ENCODE measurements at regions not wholly inside any gene's neighbourhood (a gene's known extent, or its start where the extent isn't known, plus 50 kb on each side); places are given as distances from the start of the nearest gene placed in this dataset.

DNA sequence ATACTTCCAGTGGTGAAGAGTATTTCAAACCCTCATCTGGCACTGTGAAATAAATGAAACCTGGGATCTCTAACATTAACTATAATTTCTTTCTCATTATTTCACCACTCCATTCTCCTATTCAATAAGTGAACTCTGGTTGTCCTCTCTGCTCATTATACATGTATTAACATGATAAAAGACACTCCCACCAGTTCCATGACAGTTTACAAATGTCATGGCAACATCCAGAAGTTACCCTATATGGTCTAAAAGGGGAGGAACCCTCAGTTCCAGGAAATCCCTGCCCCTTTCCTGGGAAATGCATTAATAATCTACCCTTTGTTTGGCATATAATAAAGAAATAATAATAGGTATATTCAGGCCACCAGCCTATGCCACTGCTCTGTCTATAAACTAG is 62.7 kb upstream of the BRINP3 start:
- intact Hi-C loops (cut with micrococcal nuclease): no loop called here

DNA sequence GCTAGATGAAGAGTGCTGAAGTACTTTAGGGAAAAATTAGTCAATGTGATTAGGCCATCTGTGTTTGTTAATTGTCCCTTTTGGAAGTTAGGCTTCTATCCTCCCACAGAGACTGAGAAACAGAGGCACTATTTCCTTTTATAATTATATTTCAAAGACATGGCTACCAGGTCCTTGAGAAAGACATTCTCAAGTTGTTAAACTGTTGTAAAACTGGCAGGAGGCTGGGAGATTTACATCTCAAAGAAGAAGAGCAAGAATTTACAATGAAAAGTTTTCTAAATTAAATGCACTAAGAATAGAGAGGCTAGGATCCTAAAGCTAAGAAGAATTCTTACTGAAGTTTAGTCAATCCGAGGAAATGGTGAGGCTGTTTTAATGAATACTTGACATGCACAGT is 74.0 kb upstream of the BRINP3 start:
- intact Hi-C loops (cut with micrococcal nuclease): no loop called here

DNA sequence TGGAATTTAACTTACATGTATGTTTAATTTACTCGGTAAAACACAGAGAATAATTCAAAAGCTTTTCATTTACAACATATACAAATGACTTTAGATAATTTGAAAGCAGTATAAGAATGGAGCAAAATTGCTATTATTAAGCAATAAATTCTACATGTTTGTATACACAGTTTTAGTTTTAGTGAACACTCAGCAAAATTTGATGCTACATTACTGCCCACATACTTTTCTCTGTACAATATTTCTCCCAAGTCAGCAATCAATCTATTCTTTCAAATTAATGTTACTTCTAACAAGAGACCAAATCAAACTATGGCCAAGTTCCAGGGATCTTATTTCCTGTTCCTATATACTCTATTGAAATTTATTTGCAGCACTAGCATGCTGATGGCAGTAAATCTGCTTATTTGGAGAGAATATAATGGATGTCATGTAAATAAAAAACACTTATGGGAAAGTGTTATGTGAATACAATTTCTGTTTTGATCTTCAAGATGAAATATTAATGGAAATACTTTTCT is 82.6 kb upstream of the BRINP3 start:
- intact Hi-C loops (cut with micrococcal nuclease): no loop called here

DNA sequence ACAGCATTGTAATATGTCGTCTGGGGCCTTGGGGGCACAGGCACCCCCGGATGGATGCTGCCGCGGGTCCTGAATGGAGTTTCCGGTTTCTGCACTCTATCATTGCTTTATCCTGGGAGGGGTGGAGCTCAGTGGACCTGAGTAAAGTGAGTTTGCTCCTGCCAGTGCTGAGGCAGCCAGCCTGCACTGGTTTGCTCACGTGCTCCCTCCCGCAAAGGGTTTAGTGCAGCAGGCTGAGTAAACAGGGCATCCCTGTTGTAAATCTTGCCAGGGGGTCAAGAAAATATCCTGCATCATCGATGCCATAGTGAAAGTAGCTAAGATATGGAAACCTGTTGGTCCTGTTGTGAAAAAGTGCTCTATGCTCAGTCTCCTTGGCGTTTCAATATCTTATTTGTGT is 85.6 kb upstream of the BRINP3 start:
- intact Hi-C loops (cut with micrococcal nuclease): no loop called here

DNA sequence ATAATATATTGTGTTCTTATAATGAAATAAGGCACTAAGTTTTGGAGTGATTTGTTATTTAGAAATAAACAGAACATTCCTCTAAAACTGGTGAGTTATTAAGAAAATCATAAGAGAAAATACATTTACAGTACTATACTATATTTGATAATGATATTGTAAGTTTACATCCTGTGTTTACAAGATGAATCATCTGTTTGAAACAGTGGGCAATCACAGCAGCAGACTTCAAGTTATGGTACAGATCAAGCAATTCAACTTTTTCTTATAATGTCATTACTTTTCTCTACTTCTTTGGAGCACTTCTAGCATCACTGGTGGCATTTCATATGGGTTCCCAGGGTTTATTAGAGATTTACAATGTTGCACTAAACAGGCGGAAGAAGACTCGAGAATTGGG is 86.5 kb upstream of the BRINP3 start:
- intact Hi-C loops (cut with micrococcal nuclease): no loop called here

DNA sequence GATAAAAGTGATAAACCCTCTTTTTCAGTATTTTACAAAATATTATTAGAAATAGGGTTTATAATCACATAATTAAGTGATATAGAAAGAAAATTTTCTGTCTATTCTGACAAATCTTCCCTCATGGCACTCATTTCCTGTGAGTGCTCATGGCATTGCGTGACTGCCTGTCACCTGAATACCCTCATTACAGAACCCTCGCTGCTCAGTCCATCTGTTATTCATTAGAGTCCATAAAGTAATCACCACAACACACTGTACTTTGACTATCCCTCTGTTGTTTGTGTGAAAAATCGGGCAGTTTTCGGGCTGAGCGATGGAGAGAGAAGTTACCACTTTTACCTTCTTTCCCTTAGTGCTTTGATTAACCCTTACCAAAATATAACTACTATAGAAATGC is 100.4 kb upstream of the BRINP3 start:
- intact Hi-C loops (cut with micrococcal nuclease): no loop called here

DNA sequence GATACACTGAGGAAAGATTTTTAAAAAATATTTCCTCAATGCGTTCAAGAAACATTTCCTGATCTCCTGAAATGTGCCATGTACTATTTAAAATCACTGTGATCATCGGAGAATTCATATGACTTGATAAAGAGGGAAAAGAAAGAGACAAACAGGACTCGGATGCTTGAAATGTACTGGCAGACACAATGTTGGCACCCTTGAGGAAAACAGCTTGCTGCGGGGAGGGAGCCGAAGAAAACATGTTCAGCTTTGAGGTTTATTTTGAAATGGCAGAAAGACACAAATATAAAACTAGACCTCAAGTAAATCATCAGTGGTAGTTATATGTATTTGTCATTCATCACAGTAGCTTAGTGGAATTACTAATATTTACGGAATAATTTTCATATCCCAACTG is 100.9 kb upstream of the BRINP3 start:
- intact Hi-C loops (cut with micrococcal nuclease): no loop called here

DNA sequence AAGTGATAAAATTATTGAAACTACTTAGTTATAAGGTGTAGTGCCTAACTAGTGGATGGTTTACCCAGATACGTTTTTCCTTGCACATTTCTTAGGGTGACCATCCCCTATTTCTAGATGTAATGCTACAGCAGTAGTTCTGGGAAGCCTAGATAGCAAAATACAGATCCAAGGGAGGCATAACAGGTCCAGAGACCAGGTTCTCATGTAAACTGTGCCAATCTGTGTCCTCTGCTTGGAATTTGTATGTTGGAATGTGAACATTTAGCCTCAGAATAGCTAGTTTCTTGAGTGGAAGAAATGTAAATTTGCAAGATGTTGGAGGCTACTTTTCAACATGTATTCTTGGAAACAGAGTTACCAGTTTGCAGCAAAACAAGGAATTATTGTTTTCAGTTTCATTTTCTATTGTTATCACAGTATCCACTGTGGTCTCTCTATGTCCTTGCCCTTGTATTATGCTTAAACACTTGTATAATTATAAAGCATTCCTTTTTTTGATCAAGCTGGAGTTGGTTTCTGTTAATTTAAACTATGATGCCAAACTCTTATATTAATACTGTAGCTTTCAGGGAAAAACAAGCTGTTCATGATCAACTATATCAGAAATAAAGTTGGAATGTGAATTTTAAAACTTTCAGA is 102.0 kb upstream of the BRINP3 start:
- intact Hi-C loops (cut with micrococcal nuclease): no loop called here

DNA sequence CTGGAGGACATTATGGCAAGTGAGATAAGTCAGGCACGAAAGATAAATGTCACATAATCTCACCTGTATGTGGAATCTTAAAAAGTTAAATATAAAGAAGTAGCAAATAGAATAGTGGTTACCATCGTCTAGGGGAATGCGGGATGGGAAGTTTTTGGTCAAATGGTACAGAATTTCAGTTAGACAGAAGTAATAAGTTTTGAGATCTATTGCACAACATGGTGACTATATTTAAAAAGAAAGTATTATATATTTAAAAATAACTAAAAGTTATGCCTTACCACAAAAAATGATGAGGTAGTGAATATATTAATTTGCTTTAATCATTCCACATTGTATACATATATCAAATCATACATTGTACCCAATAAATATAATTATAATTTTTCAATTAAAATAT is 106.2 kb upstream of the BRINP3 start:
- intact Hi-C loops (cut with micrococcal nuclease): no loop called here

DNA sequence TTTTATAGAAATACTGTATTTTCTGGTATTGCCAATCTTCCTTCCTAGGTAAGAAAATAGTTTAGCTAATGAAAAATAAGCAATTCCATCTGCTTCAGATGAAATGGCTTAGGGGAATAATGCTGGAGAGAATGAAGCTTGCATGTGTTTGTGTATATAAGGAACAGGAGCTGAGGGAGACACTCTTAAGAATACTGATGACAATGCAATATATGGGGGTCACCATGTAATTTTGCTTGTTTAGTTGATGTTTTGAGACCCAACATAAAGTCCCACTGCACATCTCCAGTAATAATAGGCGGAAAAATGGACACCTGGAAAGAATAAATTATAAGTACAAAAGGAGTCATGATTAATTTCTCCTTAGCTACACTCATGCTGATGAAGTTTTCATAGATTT is 110.8 kb upstream of the BRINP3 start:
- intact Hi-C loops (cut with micrococcal nuclease): no loop called here

DNA sequence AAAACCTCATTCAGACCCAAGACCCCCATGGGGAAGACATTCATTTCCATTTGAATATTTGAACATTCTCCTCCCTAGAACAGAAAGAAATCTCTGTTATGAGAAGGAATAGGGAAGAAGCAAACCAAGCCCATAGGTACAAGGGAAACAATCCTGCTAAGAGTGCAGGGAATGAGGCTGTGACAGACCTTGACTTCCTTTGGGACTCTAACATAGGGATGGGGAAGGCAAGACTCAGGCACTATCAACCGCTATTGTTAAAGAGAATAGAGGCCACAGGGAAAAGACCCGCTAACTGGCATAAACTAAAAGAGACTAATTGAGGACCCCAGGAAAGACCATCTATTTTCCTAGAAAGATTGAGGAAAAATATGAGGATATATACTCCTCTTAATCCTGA is 117.8 kb upstream of the BRINP3 start:
- intact Hi-C loops (cut with micrococcal nuclease): no loop called here

DNA sequence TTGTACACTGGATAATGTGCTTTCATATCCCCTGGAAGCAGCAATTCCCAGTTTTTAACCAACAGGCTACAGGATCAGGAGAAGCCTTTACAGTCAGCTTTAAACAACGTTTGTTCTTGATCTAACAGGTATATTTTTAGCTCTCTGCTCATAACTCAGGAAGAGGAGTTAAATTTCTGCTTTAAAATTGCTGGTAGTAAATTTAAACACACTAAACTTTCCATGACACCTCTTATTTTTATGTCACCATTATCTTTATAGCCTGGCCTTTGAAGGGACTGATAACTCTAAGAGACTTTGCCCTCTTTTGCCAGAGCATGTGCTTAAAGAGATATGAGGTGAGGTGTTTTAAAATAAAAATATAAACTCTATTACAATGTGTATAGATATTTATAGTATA is 119.6 kb upstream of the BRINP3 start:
- intact Hi-C loops (cut with micrococcal nuclease): no loop called here

DNA sequence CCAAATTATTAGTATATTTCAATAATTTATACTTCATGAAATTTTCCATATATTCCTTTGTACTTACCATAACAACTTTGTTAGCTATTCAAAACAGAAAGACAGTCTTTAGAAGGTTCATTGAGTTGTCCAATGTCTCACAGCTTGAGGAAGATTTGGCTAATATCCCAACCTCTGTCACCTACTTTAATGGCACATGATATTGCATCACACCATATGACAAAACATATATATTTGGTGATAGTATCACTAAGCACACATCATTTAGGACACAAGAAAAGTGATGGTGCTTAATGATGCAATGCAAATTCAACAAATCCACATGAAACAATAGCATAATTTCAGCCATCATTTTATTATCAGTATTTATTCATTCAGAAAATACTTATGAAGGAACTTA is 122.0 kb upstream of the BRINP3 start:
- intact Hi-C loops (cut with micrococcal nuclease): no loop called here

DNA sequence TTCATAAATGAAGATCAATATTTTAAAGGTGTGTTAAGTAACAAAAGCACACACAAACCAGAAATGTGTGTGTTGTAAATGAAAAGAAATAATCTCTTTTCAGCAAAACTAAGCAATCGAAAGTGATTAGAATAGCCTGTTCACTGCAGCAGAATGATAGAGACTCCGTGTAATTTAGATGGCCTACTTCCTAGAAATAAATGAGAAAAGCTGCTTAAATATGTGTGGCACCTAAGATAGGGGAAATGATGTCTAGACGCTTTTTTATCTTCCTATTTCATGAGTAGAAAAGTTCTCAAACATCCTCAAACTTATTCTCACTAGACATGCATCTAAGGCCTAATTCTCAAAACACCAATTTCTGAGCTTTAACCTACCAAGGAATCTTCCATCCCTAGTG is 124.7 kb upstream of the BRINP3 start:
- intact Hi-C loops (cut with micrococcal nuclease): no loop called here

DNA sequence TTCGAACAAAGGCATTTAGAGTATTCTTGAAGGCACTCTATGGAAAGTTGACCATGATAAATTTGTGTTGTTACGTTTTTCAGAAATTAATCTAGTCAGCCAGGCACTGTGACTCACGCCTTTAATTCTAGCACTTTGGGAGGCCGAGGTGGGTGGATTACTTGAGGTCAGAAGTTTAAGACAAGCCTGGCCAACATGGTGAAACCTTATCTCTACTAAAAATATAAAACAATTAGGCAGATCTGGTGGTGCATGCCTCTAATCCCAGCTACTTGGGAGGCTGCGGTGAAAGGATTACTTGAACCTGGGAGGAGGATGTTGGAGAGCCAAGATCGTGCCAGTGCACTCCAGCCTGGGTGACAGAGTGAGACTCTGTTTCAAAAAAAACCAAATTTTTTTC is 130.6 kb upstream of the BRINP3 start:
- intact Hi-C loops (cut with micrococcal nuclease): no loop called here

DNA sequence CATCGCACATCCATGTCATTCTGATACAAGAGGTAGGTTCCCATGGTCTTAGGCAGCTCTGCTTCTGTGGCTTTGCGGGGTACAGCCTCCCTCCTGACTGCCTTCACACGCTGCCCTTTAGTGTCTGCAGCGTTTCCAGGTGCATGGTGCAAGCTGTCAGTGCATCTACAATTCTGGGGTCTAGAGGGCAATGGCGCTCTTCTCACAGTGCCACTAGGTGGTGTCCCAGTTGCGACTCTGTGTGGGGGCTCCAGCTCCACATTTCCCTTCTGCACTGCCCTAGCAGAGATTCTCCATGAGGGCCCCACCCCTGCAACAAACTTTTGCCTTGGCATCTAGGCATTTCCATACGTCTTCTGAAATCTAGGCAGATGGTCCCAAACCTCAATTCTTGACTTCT is 138.2 kb upstream of the BRINP3 start:
- intact Hi-C loops (cut with micrococcal nuclease): no loop called here

DNA sequence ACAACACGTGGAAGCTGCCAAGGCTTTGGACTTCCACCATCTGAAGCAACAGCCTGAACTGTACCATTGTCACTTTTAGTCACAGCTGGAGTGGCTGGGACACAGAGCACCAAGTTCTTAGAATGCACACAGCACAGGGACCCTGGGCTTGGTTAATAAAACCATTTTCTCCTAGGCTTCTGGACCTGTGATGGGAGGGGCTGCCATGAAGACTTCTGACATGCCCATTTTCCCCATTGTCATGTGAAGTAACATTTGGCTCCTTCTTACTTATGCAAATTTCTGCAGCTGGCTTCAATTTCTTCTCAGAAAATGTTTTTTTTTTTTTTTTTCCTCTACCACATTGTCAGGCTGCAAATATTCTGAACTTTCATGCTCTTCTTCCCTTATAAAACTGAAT is 138.6 kb upstream of the BRINP3 start:
- intact Hi-C loops (cut with micrococcal nuclease): no loop called here

DNA sequence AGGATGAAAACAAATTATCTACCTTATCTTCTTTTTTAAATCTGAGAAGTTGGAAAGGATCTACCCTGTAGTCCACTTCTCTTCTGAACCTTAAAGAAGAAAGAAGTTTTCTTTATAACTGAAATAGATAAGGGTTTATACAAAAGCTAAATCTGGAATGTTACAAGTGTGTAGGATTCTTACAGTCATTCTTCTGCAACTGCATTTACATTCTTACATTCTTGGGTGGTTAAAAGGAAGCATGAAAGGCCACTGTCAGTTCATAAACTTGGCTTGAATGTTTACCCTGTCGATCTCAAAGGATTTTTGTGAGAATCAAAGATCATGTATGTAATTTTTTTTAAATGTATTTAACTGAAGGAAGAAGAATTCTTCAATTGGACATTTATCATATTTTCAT is 142.1 kb upstream of the BRINP3 start:
- intact Hi-C loops (cut with micrococcal nuclease): no loop called here

DNA sequence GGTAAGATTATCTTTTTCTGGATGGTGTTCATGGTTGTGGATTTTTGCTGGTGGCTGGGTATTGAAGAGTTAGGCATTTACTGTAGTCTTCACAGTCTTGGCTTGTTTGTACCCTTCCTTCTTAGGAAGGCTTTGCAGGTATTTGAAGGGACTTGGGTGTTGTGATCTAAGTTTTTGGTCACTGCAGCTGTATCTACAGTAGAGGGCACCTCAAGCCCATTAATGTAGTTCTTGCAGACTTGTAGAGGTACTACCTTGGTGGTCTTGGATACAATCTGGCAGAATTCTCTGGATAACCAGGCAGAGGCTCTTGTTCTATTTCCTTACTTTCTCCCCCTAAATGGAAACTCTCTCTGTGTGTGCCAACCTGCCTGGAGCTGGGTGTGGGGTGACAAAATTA is 155.8 kb upstream of the BRINP3 start:
- intact Hi-C loops (cut with micrococcal nuclease): no loop called here

DNA sequence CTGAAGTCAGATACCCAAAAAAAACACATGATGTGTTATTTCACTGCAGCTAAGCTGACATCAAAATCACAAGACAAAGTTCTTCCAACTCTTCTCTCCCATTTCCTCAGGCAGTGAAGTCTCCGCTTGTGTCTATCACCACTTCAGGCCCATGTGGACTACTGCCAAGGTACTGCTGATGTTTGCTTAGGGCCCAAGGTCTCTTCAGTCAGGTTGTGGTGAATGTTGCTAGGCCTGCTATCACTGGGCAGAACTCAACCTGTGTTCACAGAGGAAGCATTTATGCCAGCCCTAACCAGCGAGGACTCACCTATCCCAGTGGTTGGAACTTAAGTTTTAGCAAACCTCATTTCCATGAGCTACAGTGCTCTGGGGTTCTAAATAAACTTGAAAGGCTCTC is 156.5 kb upstream of the BRINP3 start:
- intact Hi-C loops (cut with micrococcal nuclease): no loop called here

DNA sequence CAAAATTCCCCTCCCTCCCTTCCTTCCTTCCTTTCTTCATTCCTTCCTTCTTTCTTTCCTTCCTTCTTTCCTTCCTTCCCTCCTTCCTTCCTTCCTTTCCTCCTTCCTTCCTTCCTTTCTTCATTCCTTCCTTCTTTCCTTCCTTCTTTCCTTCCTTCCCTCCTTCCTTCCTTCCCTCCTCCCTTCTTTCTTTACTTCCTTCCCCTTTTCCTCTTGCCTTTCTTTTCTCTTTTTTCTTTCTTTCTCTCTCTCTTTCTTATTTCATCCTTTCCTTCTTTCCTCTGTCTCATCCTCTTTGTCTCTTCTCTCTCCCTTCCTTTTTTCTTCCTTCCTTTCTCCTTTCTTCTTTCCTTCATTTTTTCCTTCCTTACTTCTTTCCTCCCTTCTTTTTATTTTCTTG is 171.9 kb upstream of the BRINP3 start:
- intact Hi-C loops (cut with micrococcal nuclease): no loop called here

DNA sequence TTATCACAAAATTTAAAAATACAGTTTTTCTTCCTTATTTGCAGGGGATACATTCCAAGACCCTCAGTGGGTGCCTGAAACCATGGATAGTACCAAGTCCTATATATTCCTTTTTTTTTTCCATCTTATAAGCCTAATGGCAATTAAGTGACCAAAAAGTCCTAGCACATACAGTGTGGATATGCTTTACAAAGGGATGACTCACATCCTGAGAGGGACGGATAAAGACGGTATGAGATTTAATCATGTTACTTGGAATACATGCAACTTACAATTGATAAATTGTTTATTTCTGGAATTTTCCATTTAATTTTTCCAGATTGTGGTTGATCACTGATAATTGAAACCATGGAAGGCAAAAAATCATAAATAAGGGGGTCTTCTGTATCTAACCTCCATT is 181.2 kb upstream of the BRINP3 start:
- intact Hi-C loops (cut with micrococcal nuclease): no loop called here

DNA sequence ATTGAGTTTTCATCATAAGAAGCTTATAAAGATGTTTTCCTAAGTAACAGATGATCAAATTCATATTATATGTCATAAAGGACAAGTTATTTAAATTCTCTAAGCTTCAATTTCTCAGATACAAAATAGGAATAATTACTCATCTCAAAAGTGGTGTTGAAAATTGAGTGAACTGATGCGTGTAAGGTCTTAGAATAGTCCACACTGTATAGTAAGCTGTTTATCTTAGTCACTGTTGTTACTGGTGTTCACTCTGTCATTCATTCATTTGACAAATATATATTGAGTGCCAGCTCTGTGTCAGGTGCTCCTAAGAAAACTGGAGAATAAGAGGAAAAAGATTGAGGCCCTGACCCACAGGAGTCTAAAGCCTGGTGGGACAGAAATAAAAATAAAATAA is 186.3 kb upstream of the BRINP3 start:
- intact Hi-C loops (cut with micrococcal nuclease): no loop called here

DNA sequence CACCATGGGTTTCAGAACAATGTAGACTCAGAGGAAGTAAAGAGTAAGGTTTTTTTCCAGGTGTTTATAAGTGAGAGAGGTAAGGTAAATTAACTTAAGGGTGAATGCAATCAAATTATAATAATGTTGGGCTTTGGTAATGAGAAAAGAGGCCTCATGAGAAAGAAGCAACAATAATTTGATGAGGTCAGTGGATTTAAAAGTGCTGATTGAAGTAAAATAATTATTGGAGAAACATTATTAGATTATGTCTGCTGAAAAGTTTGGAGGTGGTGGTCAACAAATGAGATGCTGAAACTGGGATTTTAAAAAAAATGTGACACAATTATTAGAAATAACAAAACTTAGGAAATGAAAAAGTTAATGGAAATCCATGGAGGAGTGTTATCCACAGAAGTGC is 187.4 kb upstream of the BRINP3 start:
- intact Hi-C loops (cut with micrococcal nuclease): no loop called here

Data from T-helper 2 cell treated with Interferon-gamma antibody and Interleukin-4, amounts not matched to agents 100 ng/mL and 5 ng/mL, for 36 hours (primary cell).